MM.1S (cell line): ENCODE measurements at regions not wholly inside any gene's neighbourhood (a gene's known extent, or its start where the extent isn't known, plus 50 kb on each side); places are given as distances from the start of the nearest gene placed in this dataset.

Source experiments
- DNase-seq: peaks from one replicate; pipeline ENCODE4 v3.0.0-alpha.2; 2015
- H2AFZ ChIP-seq: fragments of 300-600 bp; sonication (generic); 2 replicates; pipeline ENCODE4 v1.6.0; 2016; ENCODE audit warnings: antibody characterized with exemption, low read length
- H3F3A ChIP-seq: fragments of 300-600 bp; sonication (generic); 2 replicates; pipeline ENCODE4 v1.6.1; 2016; ENCODE audit warnings: mild to moderate bottlenecking, antibody characterized with exemption, low read length, moderate library complexity, mixed read lengths; ENCODE audit not compliant: insufficient read depth
- H3K27ac ChIP-seq: fragments of 300-600 bp; sonication (generic); 2 replicates; pipeline ENCODE4 v1.5.1; 2016; ENCODE audit warnings: mild to moderate bottlenecking, low read length
- H3K27me3 ChIP-seq: fragments of 300-600 bp; sonication (generic); replicated peaks from 2 replicates; pipeline ENCODE4 v1.6.0; 2016; ENCODE audit warnings: low read length; ENCODE audit not compliant: insufficient read depth
- H3K36me3 ChIP-seq: fragments of 300-600 bp; sonication (generic); replicated peaks from 2 replicates; pipeline ENCODE4 v1.6.1; 2016; ENCODE audit warnings: mild to moderate bottlenecking, low read length, mixed read lengths; ENCODE audit not compliant: insufficient read depth
- H3K4me1 ChIP-seq: fragments of 300-600 bp; sonication (generic); 2 replicates; pipeline ENCODE4 v1.6.1; 2016; ENCODE audit warnings: low read length, mixed read lengths
- H3K4me2 ChIP-seq: fragments of 300-600 bp; sonication (generic); 2 replicates; pipeline ENCODE4 v1.6.0; 2016; ENCODE audit warnings: low read depth, low read length
- H3K4me3 ChIP-seq: fragments of 300-600 bp; sonication (generic); 2 replicates; pipeline ENCODE4 v1.5.1; 2016; ENCODE audit warnings: low read length, mixed read lengths
- H3K79me2 ChIP-seq: fragments of 300-600 bp; sonication (generic); 2 replicates; pipeline ENCODE4 v1.6.1; 2016; ENCODE audit warnings: mixed run types, low read length, mixed read lengths
- H3K9ac ChIP-seq: fragments of 300-600 bp; sonication (generic); 2 replicates; pipeline ENCODE4 v1.6.1; 2016; ENCODE audit warnings: low read length, mixed read lengths
- H3K9me2 ChIP-seq: fragments of 300-600 bp; sonication (generic); replicated peaks from 2 replicates; pipeline ENCODE4 v1.6.1; 2016; ENCODE audit warnings: mild to moderate bottlenecking, low read length, mixed read lengths; ENCODE audit not compliant: insufficient read depth
- H3K9me3 ChIP-seq: fragments of 300-600 bp; sonication (generic); replicated peaks from 2 replicates; pipeline ENCODE4 v1.6.1; 2016; ENCODE audit warnings: mild to moderate bottlenecking, low read length, mixed read lengths; ENCODE audit not compliant: insufficient read depth
- H4K20me1 ChIP-seq: fragments of 300-600 bp; sonication (generic); 2 replicates; pipeline ENCODE4 v1.6.1; 2016; ENCODE audit warnings: mild to moderate bottlenecking, low read length, moderate library complexity, mixed read lengths; ENCODE audit not compliant: insufficient read depth
- EZH2 ChIP-seq: fragments of 300-600 bp; sonication (generic); optimal IDR thresholded peaks from 2 replicates; pipeline ENCODE3; 2017; ENCODE audit warnings: low read depth, mild to moderate bottlenecking, antibody characterized with exemption, low read length, mixed read lengths
- EZH2phosphoT487 ChIP-seq: fragments of 300-600 bp; sonication (generic); IDR thresholded peaks from 2 replicates; pipeline ENCODE4 v1.6.1; 2018; ENCODE audit warnings: antibody characterized with exemption, low read length
- TF ChIP-seq, protein P1 (sequence below): fragments of 300-600 bp; sonication (generic); IDR thresholded peaks from 2 replicates; pipeline ENCODE4 v1.5.1; 2016; ENCODE audit warnings: antibody characterized with exemption, low read length, mixed read lengths

DNA sequence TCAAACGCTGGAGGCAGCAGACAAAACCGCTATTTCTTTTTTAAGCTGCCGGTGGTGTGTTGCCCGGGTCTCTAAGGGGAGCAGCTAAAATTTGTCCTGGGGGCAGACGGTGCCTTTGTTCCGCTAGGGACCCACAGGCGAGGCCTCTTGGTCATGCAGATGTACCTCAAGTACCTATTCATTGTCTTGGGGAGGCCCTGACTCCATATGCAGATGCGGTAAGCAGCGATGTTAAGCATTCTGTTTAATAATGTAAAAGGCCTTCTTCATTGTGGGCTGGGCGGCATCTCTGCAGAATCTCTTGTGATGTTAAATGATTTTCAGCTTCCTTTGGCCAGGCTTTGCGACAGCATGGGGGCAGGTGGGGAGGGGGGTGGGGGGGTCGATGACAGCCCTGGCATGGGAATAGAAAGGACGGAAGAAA, 98.9 kb upstream of the PJA1 start:
- H3K4me1 ChIP-seq, result no peaks in the 10 kb centered on the region
- no peak overlapping the region for H3K4me3 ChIP-seq
- no peak for DNase-seq
- H3K9ac ChIP-seq, result no peak overlapping the region
- H3K79me2 ChIP-seq, result no peaks in the 10 kb centered on the region
- no peak overlapping the region for H2AFZ ChIP-seq
- no peaks in the 10 kb centered on the region for H3F3A ChIP-seq
- H3K36me3 ChIP-seq, result no peaks in the 10 kb centered on the region
- no peaks in the 10 kb centered on the region for H3K9me2 ChIP-seq
- no peaks in the 10 kb centered on the region for H3K27me3 ChIP-seq
- no peak overlapping the region for H3K27ac ChIP-seq
- H4K20me1 ChIP-seq, result no peaks in the 10 kb centered on the region
- no peak overlapping the region for H3K4me2 ChIP-seq
- no peaks in the 10 kb centered on the region for H3K9me3 ChIP-seq
- TF ChIP-seq, protein P1, sequence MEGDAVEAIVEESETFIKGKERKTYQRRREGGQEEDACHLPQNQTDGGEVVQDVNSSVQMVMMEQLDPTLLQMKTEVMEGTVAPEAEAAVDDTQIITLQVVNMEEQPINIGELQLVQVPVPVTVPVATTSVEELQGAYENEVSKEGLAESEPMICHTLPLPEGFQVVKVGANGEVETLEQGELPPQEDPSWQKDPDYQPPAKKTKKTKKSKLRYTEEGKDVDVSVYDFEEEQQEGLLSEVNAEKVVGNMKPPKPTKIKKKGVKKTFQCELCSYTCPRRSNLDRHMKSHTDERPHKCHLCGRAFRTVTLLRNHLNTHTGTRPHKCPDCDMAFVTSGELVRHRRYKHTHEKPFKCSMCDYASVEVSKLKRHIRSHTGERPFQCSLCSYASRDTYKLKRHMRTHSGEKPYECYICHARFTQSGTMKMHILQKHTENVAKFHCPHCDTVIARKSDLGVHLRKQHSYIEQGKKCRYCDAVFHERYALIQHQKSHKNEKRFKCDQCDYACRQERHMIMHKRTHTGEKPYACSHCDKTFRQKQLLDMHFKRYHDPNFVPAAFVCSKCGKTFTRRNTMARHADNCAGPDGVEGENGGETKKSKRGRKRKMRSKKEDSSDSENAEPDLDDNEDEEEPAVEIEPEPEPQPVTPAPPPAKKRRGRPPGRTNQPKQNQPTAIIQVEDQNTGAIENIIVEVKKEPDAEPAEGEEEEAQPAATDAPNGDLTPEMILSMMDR, result no peak
- TF ChIP-seq EZH2, result no peak
- TF ChIP-seq EZH2phosphoT487, result no peak

DNA sequence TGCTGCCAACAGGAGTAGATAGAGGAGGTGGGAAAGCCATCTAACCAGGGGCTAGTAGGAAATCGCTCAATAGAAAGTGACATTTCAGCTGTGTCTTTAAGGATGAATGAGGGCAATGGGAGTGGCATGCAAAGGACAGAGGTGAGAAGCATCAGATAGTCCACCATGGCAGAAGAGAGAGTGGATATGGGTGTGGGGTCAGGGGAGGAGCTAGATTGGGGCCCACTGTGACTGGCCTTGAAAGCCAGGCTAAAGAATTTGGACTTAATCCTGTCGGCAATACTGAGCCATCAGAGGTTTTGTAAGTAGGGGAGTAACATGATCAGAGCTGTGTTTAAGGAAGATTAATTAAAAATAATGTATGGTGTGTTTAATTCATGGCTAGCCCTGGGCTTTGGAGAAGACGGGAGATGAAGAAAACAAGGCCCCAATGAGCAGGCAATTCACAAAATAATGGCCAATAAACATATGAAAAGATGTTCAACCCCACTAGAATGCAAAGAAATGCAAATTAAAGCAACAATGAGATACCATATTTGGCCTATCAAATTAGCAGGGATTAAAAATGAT, 98.1 kb upstream of the PJA1 start:
- Histone ChIP-seq H3K9me2 (no peaks in the 10 kb centered on the region), H2AFZ (no peak overlapping the region), H3K9ac (no peak overlapping the region), H3K9me3 (no peaks in the 10 kb centered on the region), H3K4me2 (no peak overlapping the region), H3K36me3 (no peaks in the 10 kb centered on the region), H3K27ac (no peak overlapping the region), H4K20me1 (no peaks in the 10 kb centered on the region), H3K79me2 (no peaks in the 10 kb centered on the region), H3F3A (no peaks in the 10 kb centered on the region), H3K4me1 (no peaks in the 10 kb centered on the region), H3K27me3 (no peaks in the 10 kb centered on the region), H3K4me3 (no peak overlapping the region)
- TF ChIP-seq, protein P1, result no peak
- TF ChIP-seq EZH2phosphoT487 (no peak), EZH2 (no peak)
- DNase-seq, result no peak

- H3K4me1 ChIP-seq, result no peaks in the 10 kb centered on the region
- H3K4me2 ChIP-seq, result no peak overlapping the region
- TF ChIP-seq EZH2phosphoT487 (no peak), EZH2 (no peak)
- TF ChIP-seq, protein P1, result no peak
- H3K9ac ChIP-seq, result no peak overlapping the region
- H3K27me3 ChIP-seq, result no peaks in the 10 kb centered on the region
- no peak overlapping the region for H3K4me3 ChIP-seq
- no peak overlapping the region for H2AFZ ChIP-seq
- H3K36me3 ChIP-seq, result no peaks in the 10 kb centered on the region
- H3F3A ChIP-seq, result no peaks in the 10 kb centered on the region
- no peaks in the 10 kb centered on the region for H3K9me2 ChIP-seq
- H3K27ac ChIP-seq, result no peak overlapping the region
- no peaks in the 10 kb centered on the region for H4K20me1 ChIP-seq
- H3K79me2 ChIP-seq, result no peaks in the 10 kb centered on the region
- DNase-seq, result no peak
- no peaks in the 10 kb centered on the region for H3K9me3 ChIP-seq
These were observed 97.0 kb upstream of the PJA1 start for GRCh38 chrX:69262036-69262936.
